ENCODE measurements at regions not wholly inside any gene's neighbourhood (a gene's known extent, or its start where the extent isn't known, plus 50 kb on each side); places are given as distances from the start of the nearest gene placed in this dataset.

DNA sequence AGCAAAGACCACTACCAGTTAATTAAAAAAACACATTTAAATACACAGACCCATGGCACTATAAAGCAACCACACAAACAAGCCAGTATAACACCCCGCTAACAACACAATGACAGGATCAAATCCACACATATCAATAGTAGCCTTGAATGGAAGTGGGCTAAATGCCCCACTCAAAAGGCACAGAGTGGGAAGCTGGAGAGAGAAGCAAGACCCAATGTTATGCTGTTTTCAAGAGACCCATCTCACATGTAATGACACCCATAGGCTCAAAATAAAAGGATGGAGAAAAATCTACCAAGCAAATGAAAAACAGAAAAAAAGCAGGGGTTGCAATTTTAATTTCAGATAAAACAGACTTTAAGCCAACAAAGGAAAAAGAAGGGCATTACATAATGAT lies 125.4 kb upstream of the PTCHD4 start:
- intact Hi-C loops (cut with DNase I), result no loop called here
- H3K9me3 ChIP-seq, result no peaks in the 10 kb centered on the region
- TF ChIP-seq EP300 (IDR thresholded peaks at IDR 0.05) (no peak), POLR2A (IDR thresholded peaks at IDR 0.05) (no peak)
- TF ChIP-seq, protein P1, sequence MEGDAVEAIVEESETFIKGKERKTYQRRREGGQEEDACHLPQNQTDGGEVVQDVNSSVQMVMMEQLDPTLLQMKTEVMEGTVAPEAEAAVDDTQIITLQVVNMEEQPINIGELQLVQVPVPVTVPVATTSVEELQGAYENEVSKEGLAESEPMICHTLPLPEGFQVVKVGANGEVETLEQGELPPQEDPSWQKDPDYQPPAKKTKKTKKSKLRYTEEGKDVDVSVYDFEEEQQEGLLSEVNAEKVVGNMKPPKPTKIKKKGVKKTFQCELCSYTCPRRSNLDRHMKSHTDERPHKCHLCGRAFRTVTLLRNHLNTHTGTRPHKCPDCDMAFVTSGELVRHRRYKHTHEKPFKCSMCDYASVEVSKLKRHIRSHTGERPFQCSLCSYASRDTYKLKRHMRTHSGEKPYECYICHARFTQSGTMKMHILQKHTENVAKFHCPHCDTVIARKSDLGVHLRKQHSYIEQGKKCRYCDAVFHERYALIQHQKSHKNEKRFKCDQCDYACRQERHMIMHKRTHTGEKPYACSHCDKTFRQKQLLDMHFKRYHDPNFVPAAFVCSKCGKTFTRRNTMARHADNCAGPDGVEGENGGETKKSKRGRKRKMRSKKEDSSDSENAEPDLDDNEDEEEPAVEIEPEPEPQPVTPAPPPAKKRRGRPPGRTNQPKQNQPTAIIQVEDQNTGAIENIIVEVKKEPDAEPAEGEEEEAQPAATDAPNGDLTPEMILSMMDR (IDR thresholded peaks at IDR 0.05), result no peak
- no peak overlapping the region for H3K4me3 ChIP-seq
- H3K27me3 ChIP-seq, result no peaks in the 10 kb centered on the region
- no peaks in the 10 kb centered on the region for H3K36me3 ChIP-seq
- H3K4me1 ChIP-seq (ENCODE audit: insufficient read depth), result no peaks in the 10 kb centered on the region
- WGBS, 3 donors, result 97 to 100% (median 100%) methylated on average over 1 of the region's 1 CpG
- DNase-seq, result no peak
- no peak overlapping the region for H3K27ac ChIP-seq

DNA sequence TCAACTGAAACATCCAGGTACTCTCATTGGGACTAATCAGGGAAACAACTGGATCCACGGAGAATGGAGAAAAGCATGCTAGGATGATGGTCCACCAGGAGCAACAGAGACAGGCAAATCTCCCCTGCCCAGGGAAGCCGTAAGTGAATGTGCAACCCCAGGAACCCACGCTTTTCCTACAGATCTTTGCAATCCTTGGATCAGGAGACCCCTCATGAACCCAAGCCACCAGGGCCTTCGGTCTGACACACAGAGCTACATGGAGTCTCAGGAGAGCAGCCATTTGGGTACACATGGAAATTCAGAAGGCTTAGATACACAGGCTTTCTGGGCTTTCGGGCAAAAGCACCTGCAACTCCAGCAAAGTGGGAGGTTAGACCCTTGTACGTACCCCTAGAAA lies 122.1 kb upstream of the PTCHD4 start:
- intact Hi-C loops (cut with DNase I), result no loop called here
- Histone ChIP-seq H3K36me3 (no peaks in the 10 kb centered on the region), H3K4me1 (ENCODE audit: insufficient read depth) (no peaks in the 10 kb centered on the region), H3K27ac (no peak overlapping the region), H3K4me3 (no peak overlapping the region), H3K9me3 (no peaks in the 10 kb centered on the region), H3K27me3 (no peaks in the 10 kb centered on the region)
- DNase-seq, result no peak
- TF ChIP-seq POLR2A (IDR thresholded peaks at IDR 0.05) (no peak), EP300 (IDR thresholded peaks at IDR 0.05) (no peak)
- TF ChIP-seq, protein P1 (IDR thresholded peaks at IDR 0.05), result no peak
- 93 to 97% (median 95%) methylated on average over 6 of the region's 6 CpGs for WGBS, 3 donors

DNA sequence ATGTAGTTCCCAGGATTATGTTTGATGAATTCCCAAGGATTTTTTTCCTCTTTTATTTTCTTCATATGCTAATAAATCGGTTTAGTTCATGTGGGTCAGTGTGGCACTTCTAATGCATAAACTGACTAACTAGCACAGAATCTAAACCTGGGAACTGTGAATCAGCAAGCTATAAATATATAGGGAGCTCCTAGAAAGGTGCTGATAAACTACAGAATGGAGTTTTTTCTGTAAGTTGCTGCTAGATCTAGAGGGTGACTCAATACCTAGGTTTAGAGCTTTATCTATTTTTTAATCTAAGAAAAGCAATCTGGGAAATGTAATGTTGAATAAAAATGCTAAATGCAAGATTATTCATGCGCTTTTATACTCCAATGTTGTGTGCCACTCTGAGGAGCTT lies 118.8 kb upstream of the PTCHD4 start:
- intact Hi-C loops (cut with DNase I), result no loop called here
- no peak for DNase-seq
- TF ChIP-seq POLR2A (IDR thresholded peaks at IDR 0.05), result no peak
- TF ChIP-seq, protein P1 (IDR thresholded peaks at IDR 0.05), result no peak
- TF ChIP-seq EP300 (IDR thresholded peaks at IDR 0.05), result no peak
- H3K36me3 ChIP-seq, result no peaks in the 10 kb centered on the region
- H3K27me3 ChIP-seq, result no peaks in the 10 kb centered on the region
- WGBS, 3 donors, result 83 to 94% (median 87%) methylated on average over 2 of the region's 2 CpGs
- H3K27ac ChIP-seq, result no peak overlapping the region
- no peaks in the 10 kb centered on the region for H3K4me1 ChIP-seq (ENCODE audit: insufficient read depth)
- no peaks in the 10 kb centered on the region for H3K9me3 ChIP-seq
- no peak overlapping the region for H3K4me3 ChIP-seq

DNA sequence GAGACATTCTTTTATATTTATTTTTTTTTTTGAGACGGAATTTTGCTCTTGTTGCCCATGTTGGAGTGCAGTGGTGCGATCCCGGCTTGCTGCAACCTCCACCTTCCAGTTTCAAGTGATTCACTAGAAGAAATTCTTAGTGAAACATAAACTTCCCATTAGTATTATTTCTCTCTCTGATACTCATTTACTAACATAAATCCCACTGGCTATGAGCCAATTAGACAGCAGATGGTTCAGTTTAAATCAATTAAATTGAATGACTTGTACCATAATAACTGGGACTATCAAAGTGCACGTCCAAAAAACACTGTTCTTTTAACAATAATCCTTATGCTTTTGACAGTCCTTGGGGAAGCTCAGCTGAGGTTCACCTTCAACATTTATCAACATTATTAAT lies 111.2 kb upstream of the PTCHD4 start:
- 56 to 63% (median 57%) methylated on average over 4 of the region's 4 CpGs for WGBS, 3 donors
- Histone ChIP-seq H3K36me3 (no peaks in the 10 kb centered on the region), H3K27ac (no peak overlapping the region), H3K27me3 (no peaks in the 10 kb centered on the region), H3K4me1 (ENCODE audit: insufficient read depth) (no peaks in the 10 kb centered on the region), H3K4me3 (no peak overlapping the region), H3K9me3 (no peaks in the 10 kb centered on the region)
- TF ChIP-seq, protein P1 (IDR thresholded peaks at IDR 0.05), result no peak
- no peak for TF ChIP-seq EP300 (IDR thresholded peaks at IDR 0.05)
- TF ChIP-seq POLR2A (IDR thresholded peaks at IDR 0.05), result no peak
- intact Hi-C loops (cut with DNase I), result no loop called here
- DNase-seq, result no peak
